Mesodermal cell (in vitro differentiated cells): ENCODE measurements at regions not wholly inside any gene's neighbourhood (a gene's known extent, or its start where the extent isn't known, plus 50 kb on each side); places are given as distances from the start of the nearest gene placed in this dataset.
"Not testable (repeated sequence)": the region's sequence is repeated elsewhere in the genome, so short reads cannot be mapped to it uniquely, and the experiment has no call there.

ENCODE experiments used
- H3K27ac ChIP-seq: 2 replicates; pipeline ENCODE4 v1.7.0; 2013; ENCODE audit warnings: mild to moderate bottlenecking, low read depth, low read length, moderate library complexity; ENCODE audit not compliant: severe bottlenecking
- H3K36me3 ChIP-seq: 2 replicates; pipeline ENCODE4 v1.7.1; 2013; ENCODE audit warnings: mild to moderate bottlenecking, low read length, moderate library complexity; ENCODE audit not compliant: control insufficient read depth, insufficient read depth
- H3K4me1 ChIP-seq: one replicate; pipeline ENCODE4 v1.7.1; 2013; ENCODE audit warnings: mild to moderate bottlenecking, low read length; ENCODE audit not compliant: insufficient read depth, control insufficient read depth, poor library complexity, severe bottlenecking
- H3K4me3 ChIP-seq: 2 replicates; pipeline ENCODE4 v1.7.0; 2013; ENCODE audit warnings: low read length, control low read depth, mild to moderate bottlenecking; ENCODE audit not compliant: insufficient read depth, poor library complexity, severe bottlenecking; ENCODE audit errors: extremely low read depth
- H3K9me3 ChIP-seq: 2 replicates; pipeline ENCODE4 v1.7.1; 2013; ENCODE audit warnings: mild to moderate bottlenecking, low read length, moderate library complexity; ENCODE audit not compliant: control insufficient read depth
- WGBS, 2 experiments: methylation state at CpG; one replicate each; pipeline ENCODE4 v1.1.5; 2013; ENCODE audit warnings: missing lambda C conversion rate in 2 of 2; ENCODE audit not compliant: insufficient coverage in 2 of 2; 5-methylcytosine and 5-hydroxymethylcytosine counted together

GRCh38 chr5:81829242-81829641 is 78.3 kb upstream of the SSBP2 start:
- no peaks in the 10 kb centered on the region for H3K4me1 ChIP-seq
- no peak overlapping the region for H3K27ac ChIP-seq
- no peak overlapping the region for H3K4me3 ChIP-seq
- WGBS, 2 experiments, result 90 to 98% methylated on average over 5 of the region's 5 CpGs
- no peaks in the 10 kb centered on the region for H3K36me3 ChIP-seq
- no peaks in the 10 kb centered on the region for H3K9me3 ChIP-seq

- Histone ChIP-seq H3K9me3 (no peaks in the 10 kb centered on the region), H3K4me1 (no peaks in the 10 kb centered on the region), H3K4me3 (no peak overlapping the region), H3K36me3 (no peaks in the 10 kb centered on the region), H3K27ac (no peak overlapping the region)
- WGBS, 2 experiments, result no CpG with 5 or more reads among the region's 1 CpG
These were observed 76.6 kb upstream of the SSBP2 start for GRCh38 chr5:81827500-81827899.

GRCh38 chr5:81826128-81826527 is 75.2 kb upstream of the SSBP2 start:
- 100% methylated on average over 1 of the region's 2 CpGs for WGBS, 2 experiments
- no peaks in the 10 kb centered on the region for H3K36me3 ChIP-seq
- H3K4me1 ChIP-seq, result no peaks in the 10 kb centered on the region
- H3K9me3 ChIP-seq, result no peaks in the 10 kb centered on the region
- H3K27ac ChIP-seq, result no peak overlapping the region
- no peak overlapping the region for H3K4me3 ChIP-seq

GRCh38 chr5:81825237-81825636 is 74.3 kb upstream of the SSBP2 start:
- no peaks in the 10 kb centered on the region for H3K9me3 ChIP-seq
- H3K4me3 ChIP-seq, result no peak overlapping the region
- H3K36me3 ChIP-seq, result no peaks in the 10 kb centered on the region
- 90 to 100% methylated on average over 2 to 3 of the region's 3 CpGs for WGBS, 2 experiments
- no peak overlapping the region for H3K27ac ChIP-seq
- H3K4me1 ChIP-seq, result no peaks in the 10 kb centered on the region

GRCh38 chr5:81823736-81824135 is 72.8 kb upstream of the SSBP2 start:
- H3K36me3 ChIP-seq, H3K27ac ChIP-seq, H3K4me3 ChIP-seq, H3K9me3 ChIP-seq, H3K4me1 ChIP-seq: not testable (repeated sequence)
- 90 to 100% methylated on average over 1 to 17 of the region's 24 CpGs for WGBS, 2 experiments

- WGBS, 2 experiments, result 100% methylated on average over 1 of the region's 2 CpGs; no CpG with 5 or more reads in 1 of the 2 experiments
- Histone ChIP-seq H3K36me3 (no peaks in the 10 kb centered on the region), H3K9me3 (no peaks in the 10 kb centered on the region), H3K4me3 (no peak overlapping the region), H3K4me1 (no peaks in the 10 kb centered on the region), H3K27ac (no peak overlapping the region)
These were observed 70.0 kb upstream of the SSBP2 start for GRCh38 chr5:81820863-81821262.

GRCh38 chr5:81820318-81820636 is 69.4 kb upstream of the SSBP2 start:
- no peaks in the 10 kb centered on the region for H3K9me3 ChIP-seq
- H3K4me3 ChIP-seq, result no peak overlapping the region
- no peaks in the 10 kb centered on the region for H3K36me3 ChIP-seq
- H3K27ac ChIP-seq, result no peak overlapping the region
- no peaks in the 10 kb centered on the region for H3K4me1 ChIP-seq

- Histone ChIP-seq H3K4me3 (no peak overlapping the region), H3K36me3 (no peaks in the 10 kb centered on the region), H3K4me1 (no peaks in the 10 kb centered on the region), H3K27ac (no peak overlapping the region), H3K9me3 (no peaks in the 10 kb centered on the region)
- WGBS, 2 experiments, result 86 to 94% methylated on average over 1 to 4 of the region's 6 CpGs
These were observed 68.8 kb upstream of the SSBP2 start for GRCh38 chr5:81819556-81820317.

- Histone ChIP-seq H3K27ac (no peak overlapping the region), H3K9me3 (no peaks in the 10 kb centered on the region), H3K4me3 (no peak overlapping the region), H3K4me1 (no peaks in the 10 kb centered on the region), H3K36me3 (no peaks in the 10 kb centered on the region)
- 81 to 94% methylated on average over 4 of the region's 5 CpGs for whole genome bisulfite sequencing, 2 experiments
These were observed 67.1 kb upstream of the SSBP2 start for GRCh38 chr5:81817980-81818379.

GRCh38 chr5:81817086-81817485 is 66.2 kb upstream of the SSBP2 start:
- 80% methylated on average over 1 of the region's 3 CpGs; no CpG with 5 or more reads in 1 of the 2 experiments for WGBS, 2 experiments
- Histone ChIP-seq H3K4me1 (no peaks in the 10 kb centered on the region), H3K9me3 (no peaks in the 10 kb centered on the region), H3K36me3 (no peaks in the 10 kb centered on the region), H3K27ac (no peak overlapping the region), H3K4me3 (no peak overlapping the region)

GRCh38 chr5:81815321-81815720 is 64.4 kb upstream of the SSBP2 start:
- no peaks in the 10 kb centered on the region for H3K9me3 ChIP-seq
- no peaks in the 10 kb centered on the region for H3K4me1 ChIP-seq
- WGBS, 2 experiments, result no CpG with 5 or more reads among the region's 3 CpGs
- H3K27ac ChIP-seq, result no peak overlapping the region
- no peaks in the 10 kb centered on the region for H3K36me3 ChIP-seq
- no peak overlapping the region for H3K4me3 ChIP-seq
